ENCODE measurements at regions not wholly inside any gene's neighbourhood (a gene's known extent, or its start where the extent isn't known, plus 50 kb on each side); places are given as distances from the start of the nearest gene placed in this dataset.

- DNase-seq, result no peak
These were observed 966.9 kb upstream of the TMEM132C start for GRCh38 chr12:127300075-127300474.

- no peak for DNase-seq
These were observed 966.2 kb upstream of the TMEM132C start for GRCh38 chr12:127300753-127301152.

GRCh38 chr12:127301876-127302275 lies 965.1 kb upstream of the TMEM132C start:
- no peak for DNase-seq

- DNase-seq, result no peak
These were observed 961.9 kb upstream of the TMEM132C start for GRCh38 chr12:127304751-127305725.

- no peak for DNase-seq
These were observed 960.3 kb upstream of the TMEM132C start for GRCh38 chr12:127306604-127307215.

GRCh38 chr12:127307528-127307927 lies 959.4 kb upstream of the TMEM132C start:
- DNase-seq, result no peak

GRCh38 chr12:127308148-127308547 lies 958.8 kb upstream of the TMEM132C start:
- DNase-seq, result no peak

- DNase-seq, result no peak
These were observed 956.4 kb upstream of the TMEM132C start for GRCh38 chr12:127310548-127310947.

- no peak for DNase-seq
These were observed 955.1 kb upstream of the TMEM132C start for GRCh38 chr12:127311720-127312364.

- no peak for DNase-seq
These were observed 942.3 kb upstream of the TMEM132C start for GRCh38 chr12:127324681-127325080.

GRCh38 chr12:127327986-127328385 lies 939.0 kb upstream of the TMEM132C start:
- no peak for DNase-seq

GRCh38 chr12:127328867-127329266 lies 938.1 kb upstream of the TMEM132C start:
- DNase-seq, result no peak

GRCh38 chr12:127334365-127334764 lies 932.6 kb upstream of the TMEM132C start:
- DNase-seq, result no peak

GRCh38 chr12:127334912-127335644 lies 931.9 kb upstream of the TMEM132C start:
- DNase-seq, result no peak

- no peak for DNase-seq
These were observed 930.6 kb upstream of the TMEM132C start for GRCh38 chr12:127336416-127336815.

- no peak for DNase-seq
These were observed 927.9 kb upstream of the TMEM132C start for GRCh38 chr12:127339065-127339464.

- DNase-seq, result no peak
These were observed 926.6 kb upstream of the TMEM132C start for GRCh38 chr12:127340381-127340780.

GRCh38 chr12:127342861-127343260 lies 924.1 kb upstream of the TMEM132C start:
- DNase-seq, result no peak

GRCh38 chr12:127343940-127344339 lies 923.0 kb upstream of the TMEM132C start:
- DNase-seq, result no peak

- DNase-seq, result no peak
These were observed 915.4 kb upstream of the TMEM132C start for GRCh38 chr12:127351481-127352010.

GRCh38 chr12:127355061-127355841 lies 911.7 kb upstream of the TMEM132C start:
- no peak for DNase-seq

- DNase-seq, result no peak
These were observed 908.1 kb upstream of the TMEM132C start for GRCh38 chr12:127358888-127359287.
